PFSK-1 (cell line): ENCODE measurements at regions not wholly inside any gene's neighbourhood (a gene's known extent, or its start where the extent isn't known, plus 50 kb on each side); places are given as distances from the start of the nearest gene placed in this dataset.

Experiments used
- POLR2AphosphoS5 ChIP-seq: IDR thresholded peaks from 2 replicates; pipeline ENCODE4 v1.6.1; 2012; ENCODE audit warnings: low read depth, mild to moderate bottlenecking, control low read depth, low read length, moderate library complexity
- REST ChIP-seq, 2 experiments: IDR thresholded peaks; 2 replicates each; pipeline versions ENCODE4 v1.6.1 to v1.8.0; 2011 to 2012; ENCODE audit warnings: low read depth in 2 of 2, low read length in 2 of 2, control low read depth in 1 of 2, inconsistent platforms in 1 of 2, mild to moderate bottlenecking in 1 of 2, moderate library complexity in 1 of 2; ENCODE audit not compliant: insufficient read depth in 1 of 2
- TAF1 ChIP-seq: IDR thresholded peaks from 2 replicates; pipeline ENCODE4 v1.6.1; 2012; ENCODE audit warnings: low read length, control low read depth, borderline replicate concordance; ENCODE audit not compliant: insufficient read depth

- TF ChIP-seq TAF1, result no peak
- no peak for TF ChIP-seq REST (IDR thresholded peaks at IDR 0.05; ENCODE audit: insufficient read depth in 1 of 2, low read depth in 2 of 2, low read length in 2 of 2)
- no peak for TF ChIP-seq POLR2AphosphoS5
Measured at GRCh38 chr5:174293006-174293405, 247.5 kb downstream of the NSG2 start.
